SU-DHL-6 (cell line): ENCODE measurements at regions not wholly inside any gene's neighbourhood (a gene's known extent, or its start where the extent isn't known, plus 50 kb on each side); places are given as distances from the start of the nearest gene placed in this dataset.

Experiments
- H2AFZ ChIP-seq: fragments of 200-600 bp; sonication (generic); 2 replicates; pipeline ENCODE4 v1.6.1; 2014; ENCODE audit warnings: low read depth, mild to moderate bottlenecking, moderate library complexity, mixed read lengths, antibody characterized with exemption, low read length; ENCODE audit not compliant: severe bottlenecking
- H3F3A ChIP-seq: fragments of 200-600 bp; shearing (Covaris generic); 2 replicates; pipeline ENCODE4 v1.6.0; 2016; ENCODE audit warnings: antibody characterized with exemption, mild to moderate bottlenecking; ENCODE audit not compliant: insufficient read depth
- H3K27ac ChIP-seq: fragments of 200-600 bp; sonication (generic); 2 replicates; pipeline ENCODE4 v1.5.1; 2016; ENCODE audit warnings: low read depth, mild to moderate bottlenecking, low read length, moderate library complexity, mixed read lengths
- H3K27me3 ChIP-seq: fragments of 200-600 bp; sonication (generic), shearing (Covaris generic); 2 replicates; pipeline ENCODE4 v1.6.0; 2014; ENCODE audit warnings: mild to moderate bottlenecking, low read length
- H3K36me3 ChIP-seq: fragments of 200-600 bp; sonication (generic); 2 replicates; pipeline ENCODE4 v1.6.1; 2014; ENCODE audit warnings: mild to moderate bottlenecking, low read length, mixed read lengths
- H3K4me2 ChIP-seq: fragments of 300-600, 200-600 bp; shearing (Covaris generic), sonication (generic); 2 replicates; pipeline ENCODE4 v1.6.0; 2014; ENCODE audit warnings: low read length, low read depth, mild to moderate bottlenecking; ENCODE audit not compliant: poor library complexity, severe bottlenecking
- H3K4me3 ChIP-seq: fragments of 200-600 bp; sonication (generic); 2 replicates; pipeline ENCODE4 v1.5.1; 2014; ENCODE audit warnings: antibody characterized with exemption, low read length, mild to moderate bottlenecking, mixed read lengths; ENCODE audit not compliant: insufficient read depth, poor library complexity, severe bottlenecking
- H3K79me2 ChIP-seq: fragments of 200-600 bp; sonication (generic); 2 replicates; pipeline ENCODE4 v1.6.1; 2014; ENCODE audit warnings: mild to moderate bottlenecking, low read length, moderate library complexity; ENCODE audit not compliant: insufficient read depth
- H3K9ac ChIP-seq: fragments of 200-600 bp; sonication (generic); 2 replicates; pipeline ENCODE4 v1.7.0; 2014; ENCODE audit warnings: mild to moderate bottlenecking, low read length
- H3K9me2 ChIP-seq: fragments of 200-600 bp; sonication (generic); replicated peaks from 2 replicates; pipeline ENCODE4 v1.6.1; 2014; ENCODE audit warnings: low read length; ENCODE audit not compliant: insufficient read depth
- H3K9me3 ChIP-seq: fragments of 200-600 bp; sonication (generic); 2 replicates; pipeline ENCODE4 v1.6.1; 2014; ENCODE audit warnings: low read length, mixed read lengths; ENCODE audit not compliant: insufficient read depth
- H4K20me1 ChIP-seq: fragments of 200-600 bp; sonication (generic); 2 replicates; pipeline ENCODE4 v1.6.1; 2014; ENCODE audit warnings: low read depth, mild to moderate bottlenecking, antibody characterized with exemption, low read length, moderate library complexity, mixed read lengths
- CTCF ChIP-seq: fragments of 200-600 bp; sonication (generic); IDR thresholded peaks from one replicate; pipeline ENCODE4 v1.5.1; 2017; ENCODE audit warnings: antibody characterized with exemption, mild to moderate bottlenecking, low read length, moderate library complexity; ENCODE audit not compliant: insufficient read depth, poor library complexity, severe bottlenecking
- EZH2phosphoT487 ChIP-seq: fragments of 200-600 bp; sonication (generic), shearing (Covaris generic); conservative IDR thresholded peaks from 2 replicates; pipeline ENCODE4 v1.6.1; 2018; ENCODE audit warnings: mild to moderate bottlenecking, antibody characterized with exemption, low read length, moderate library complexity, mixed read lengths

GRCh38 chr9:3758816-3759576 is 233.2 kb upstream of the RFX3 start:
- Histone ChIP-seq H3K4me2 (no peak overlapping the region), H3K4me3 (no peak overlapping the region), H3F3A (no peaks in the 10 kb centered on the region), H3K27me3 (no peaks in the 10 kb centered on the region), H3K9ac (no peak overlapping the region), H3K9me3 (no peaks in the 10 kb centered on the region), H3K9me2 (no peaks in the 10 kb centered on the region), H3K79me2 (no peaks in the 10 kb centered on the region), H2AFZ (no peak overlapping the region), H3K36me3 (no peaks in the 10 kb centered on the region), H4K20me1 (no peaks in the 10 kb centered on the region), H3K27ac (no peak overlapping the region)
- no peak for TF ChIP-seq CTCF
- TF ChIP-seq EZH2phosphoT487: no peak

- H3K27ac ChIP-seq: no peak overlapping the region
- no peak overlapping the region for H3K9ac ChIP-seq
- H3K79me2 ChIP-seq: no peaks in the 10 kb centered on the region
- H3K9me2 ChIP-seq: no peaks in the 10 kb centered on the region
- H4K20me1 ChIP-seq: no peaks in the 10 kb centered on the region
- no peak for TF ChIP-seq CTCF
- no peak for TF ChIP-seq EZH2phosphoT487
- H3K4me2 ChIP-seq: no peak overlapping the region
- no peaks in the 10 kb centered on the region for H3K27me3 ChIP-seq
- no peak overlapping the region for H2AFZ ChIP-seq
- H3F3A ChIP-seq: no peaks in the 10 kb centered on the region
- H3K9me3 ChIP-seq: no peaks in the 10 kb centered on the region
- no peaks in the 10 kb centered on the region for H3K36me3 ChIP-seq
- H3K4me3 ChIP-seq: no peak overlapping the region
These were observed 230.3 kb upstream of the RFX3 start for GRCh38 chr9:3756071-3756470.

- H3K4me3 ChIP-seq: no peak overlapping the region
- H3K36me3 ChIP-seq: no peaks in the 10 kb centered on the region
- H3K9ac ChIP-seq: no peak overlapping the region
- no peak overlapping the region for H3K4me2 ChIP-seq
- H3F3A ChIP-seq: no peaks in the 10 kb centered on the region
- H3K9me3 ChIP-seq: no peaks in the 10 kb centered on the region
- no peak overlapping the region for H3K27ac ChIP-seq
- no peak overlapping the region for H2AFZ ChIP-seq
- no peaks in the 10 kb centered on the region for H3K79me2 ChIP-seq
- no peaks in the 10 kb centered on the region for H3K9me2 ChIP-seq
- TF ChIP-seq EZH2phosphoT487 (no peak), CTCF (no peak)
- H4K20me1 ChIP-seq: no peaks in the 10 kb centered on the region
- H3K27me3 ChIP-seq: no peaks in the 10 kb centered on the region
These were observed 225.4 kb upstream of the RFX3 start for GRCh38 chr9:3751125-3751758.
